ENCODE measurements at regions not wholly inside any gene's neighbourhood (a gene's known extent, or its start where the extent isn't known, plus 50 kb on each side); places are given as distances from the start of the nearest gene placed in this dataset.

GRCh38 chr4:34790131-34790530, 1454.2 kb downstream of the ARAP2 start:
- TF ChIP-seq CTCF (IDR thresholded peaks at IDR 0.05), result no peak
- TF ChIP-seq EP300 (IDR thresholded peaks at IDR 0.05), result no peak
